LHCN-M2 (cell line): ENCODE measurements at regions not wholly inside any gene's neighbourhood (a gene's known extent, or its start where the extent isn't known, plus 50 kb on each side); places are given as distances from the start of the nearest gene placed in this dataset.
A peak's percentile ranks its signal among the peaks of the same experiment; 100 is the strongest.

ENCODE experiments used
- DNase-seq: peaks from one replicate; pipeline ENCODE4 v3.0.0-alpha.2; 2012; ENCODE audit warnings: low read depth

DNA sequence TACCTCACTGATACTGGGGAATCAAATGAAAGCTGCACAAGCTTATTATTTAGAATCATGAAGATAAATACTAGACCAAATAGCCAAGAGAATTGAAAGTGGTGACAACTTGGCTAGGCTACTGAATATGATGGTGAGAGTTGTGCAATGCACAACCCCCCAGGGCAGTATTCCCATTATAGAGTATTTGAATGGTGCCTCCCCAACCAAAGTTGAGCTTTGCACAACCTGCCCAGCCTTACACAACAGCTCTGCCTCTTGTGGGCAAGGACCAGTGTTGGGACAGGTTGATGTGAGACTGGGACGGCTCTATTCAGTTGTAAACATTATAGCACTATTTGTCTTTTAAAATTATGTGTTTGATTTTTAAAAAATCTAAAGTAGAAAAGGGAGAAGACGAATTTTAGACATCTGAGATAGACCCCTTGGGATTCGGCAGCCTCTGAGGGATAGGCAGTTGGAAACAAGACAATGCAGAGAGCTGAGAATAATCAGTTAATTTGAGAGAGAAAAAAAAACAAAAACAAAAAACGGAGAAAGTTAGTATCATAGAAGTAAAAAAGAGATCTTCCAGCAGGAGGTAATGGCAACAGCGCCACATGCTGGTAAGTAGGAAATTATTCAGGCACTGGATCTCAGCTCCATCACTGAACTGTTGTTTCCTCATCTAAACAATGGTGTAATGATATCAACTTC is 91.0 kb upstream of the KCNA3 start:
- peak; percentile 31 for DNase-seq

DNA sequence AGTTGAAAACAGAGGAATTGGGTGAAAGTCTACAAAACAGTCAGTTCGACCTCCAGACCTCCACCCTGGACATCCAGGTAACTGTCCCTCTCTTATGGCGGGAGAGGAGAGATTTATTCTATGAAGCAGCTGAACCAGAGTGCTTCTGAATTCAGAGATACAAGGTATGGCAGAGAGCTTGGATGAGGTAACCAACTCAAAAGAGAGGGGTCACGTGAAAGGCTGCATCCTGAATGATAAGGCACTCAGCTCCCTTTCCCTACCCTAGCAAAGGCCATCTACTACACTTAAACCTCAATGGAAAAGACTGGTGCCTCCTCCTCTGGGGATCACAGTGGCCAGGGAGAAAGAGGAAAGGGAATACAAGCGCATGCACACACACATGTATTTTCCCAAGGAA is 88.4 kb upstream of the KCNA3 start:
- DNase-seq, result no peak

- DNase-seq, result no peak
Measured at GRCh38 chr1:110760321-110760720, 85.6 kb upstream of the KCNA3 start.

- DNase-seq, result peak; percentile 8
Measured at GRCh38 chr1:110756506-110756905, 81.8 kb upstream of the KCNA3 start.

GRCh38 chr1:110752941-110753725 is 78.4 kb upstream of the KCNA3 start:
- no peak for DNase-seq

GRCh38 chr1:110750562-110750961 is 75.8 kb upstream of the KCNA3 start:
- no peak for DNase-seq

DNA sequence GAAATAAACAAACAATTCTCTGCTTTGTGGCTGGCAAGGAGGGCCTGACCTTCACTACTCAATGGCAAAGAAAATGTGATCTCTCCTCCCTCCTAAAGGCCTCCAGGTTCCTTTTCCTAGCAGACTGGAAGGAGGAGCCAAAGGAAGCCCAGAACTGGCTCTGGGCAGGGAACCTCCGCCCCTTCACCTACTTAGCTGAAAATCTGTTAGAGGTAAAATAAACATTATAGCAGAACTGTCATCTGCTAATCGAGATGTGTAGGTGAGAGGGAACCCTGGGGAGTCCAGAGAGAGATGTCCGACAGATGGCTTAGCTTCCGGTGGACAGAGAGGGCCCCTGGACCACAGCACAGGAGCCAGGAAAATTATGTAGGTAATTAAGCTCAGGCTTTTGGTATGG is 75.2 kb upstream of the KCNA3 start:
- no peak for DNase-seq

- DNase-seq, result peak; percentile 30
Measured at GRCh38 chr1:110746644-110747259, 72.0 kb upstream of the KCNA3 start.

DNA sequence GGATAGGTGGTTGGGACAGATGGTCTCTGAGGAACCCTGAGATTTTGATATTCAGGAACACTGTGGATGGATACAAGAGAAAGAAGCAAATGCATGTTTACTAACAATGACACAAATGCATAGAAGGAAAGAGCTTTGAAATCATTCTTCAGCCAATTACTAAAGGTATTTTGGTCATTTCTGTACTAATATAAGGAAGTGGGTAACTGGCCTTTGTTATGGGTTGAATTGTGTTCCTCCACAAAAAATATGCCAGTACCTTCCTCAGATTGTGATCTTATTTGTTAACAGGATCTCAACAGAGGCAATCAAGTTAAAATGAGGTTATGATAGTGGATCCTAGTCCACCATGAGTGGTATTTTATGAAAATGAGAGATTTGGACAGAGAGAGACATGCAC is 68.7 kb upstream of the KCNA3 start:
- DNase-seq, result no peak

- no peak for DNase-seq
Measured at GRCh38 chr1:110736900-110737605, 62.3 kb upstream of the KCNA3 start.

DNA sequence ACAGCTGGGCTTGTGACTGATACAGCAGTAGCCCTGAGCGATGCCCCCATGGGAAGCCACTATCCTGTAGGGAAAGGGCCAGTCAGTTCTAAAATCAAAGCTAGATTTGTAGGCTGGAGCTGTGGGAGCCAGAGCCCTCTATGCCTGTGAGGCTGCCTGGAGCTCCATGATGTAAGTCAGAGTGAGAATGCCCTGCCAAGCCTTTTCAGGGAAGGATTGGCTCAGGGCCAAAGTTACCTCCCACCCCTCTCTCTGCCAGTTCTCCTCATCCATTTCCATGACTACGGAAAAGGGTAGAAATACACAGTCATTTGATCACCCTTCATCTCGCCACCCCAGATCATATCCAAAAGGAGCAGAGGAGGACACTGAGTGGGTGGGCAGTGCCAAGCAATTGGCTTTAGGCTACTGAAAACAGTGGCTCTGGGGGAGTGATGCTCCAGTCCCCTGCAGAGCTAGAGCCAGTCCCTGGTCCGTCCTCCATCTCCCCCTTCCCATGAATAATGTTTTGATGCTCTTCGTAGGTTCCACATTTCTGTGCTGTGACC is 59.5 kb upstream of the KCNA3 start:
- DNase-seq, result no peak

DNA sequence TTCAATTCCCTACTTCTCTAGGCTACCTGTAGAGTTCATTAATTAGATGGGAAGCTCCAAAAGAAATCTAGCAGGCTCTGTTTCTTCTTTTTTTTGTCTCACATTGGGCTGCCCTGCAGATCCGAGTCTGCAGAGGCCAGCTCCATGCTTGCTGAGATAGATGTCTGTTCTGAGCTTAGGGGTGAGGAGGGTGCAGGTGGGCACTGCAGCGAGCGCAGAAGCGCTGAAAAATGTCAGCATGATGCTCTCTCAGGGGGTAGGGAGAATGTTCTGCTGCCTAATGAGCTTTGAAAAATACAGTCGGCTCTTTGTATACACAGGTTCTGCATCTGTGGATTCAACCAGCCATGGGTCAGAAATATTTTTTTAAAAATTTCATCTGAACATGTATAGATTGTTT is 56.8 kb upstream of the KCNA3 start:
- DNase-seq, result no peak

- no peak for DNase-seq
Measured at GRCh38 chr1:110728388-110729001, 53.8 kb upstream of the KCNA3 start.

- DNase-seq, result no peak
Measured at GRCh38 chr1:110727246-110727645, 52.5 kb upstream of the KCNA3 start.

- DNase-seq, result no peak
Measured at GRCh38 chr1:110726755-110727154, 52.0 kb upstream of the KCNA3 start.
